SK-N-SH (cell line): ENCODE measurements at regions not wholly inside any gene's neighbourhood (a gene's known extent, or its start where the extent isn't known, plus 50 kb on each side); places are given as distances from the start of the nearest gene placed in this dataset.
A peak's percentile ranks its signal among the peaks of the same experiment; 100 is the strongest.

ENCODE experiments used
- CTCF ChIA-PET: fragments of 300-600, 350-600 bp; formaldehyde crosslinking; extraction: SDS; loops from one replicate; lab custom pipeline; 2021; lab: Yijun Ruan, JAX
- POLR2A ChIA-PET: fragments of 350-600 bp; sonication (Branson Sonifier 250); formaldehyde crosslinking; extraction: SDS; loops from one replicate; lab custom pipeline; 2020; ENCODE audit warnings: antibody characterized with exemption, inconsistent platforms; lab: Yijun Ruan, JAX
- DNase-seq: peaks from one replicate; pipeline ENCODE4 v3.0.0; 2012
- H2AFZ ChIP-seq: fragments of 200-600 bp; sonication (generic); 2 replicates; pipeline ENCODE4 v1.8.1; 2016; ENCODE audit warnings: antibody characterized with exemption, mild to moderate bottlenecking, low read depth
- H3F3A ChIP-seq: fragments of 200-600 bp; sonication (generic); replicated peaks from 2 replicates; pipeline ENCODE3; 2016; ENCODE audit warnings: antibody characterized with exemption, mild to moderate bottlenecking; ENCODE audit not compliant: insufficient read depth
- H3K27ac ChIP-seq, 2 experiments: fragments of 200-500 bp in 1 of 2; fragments of 200-600 bp in 1 of 2; sonication (Bioruptor generic) in 1 of 2; sonication (generic), shearing (Covaris generic) in 1 of 2; 2 replicates each; pipeline versions ENCODE4 v1.5.1 to v1.6.1; 2014 to 2016; ENCODE audit warnings: low read depth in 2 of 2, inconsistent platforms in 1 of 2, low read length in 1 of 2, mild to moderate bottlenecking in 1 of 2, mixed read lengths in 1 of 2
- H3K27me3 ChIP-seq: fragments of 200-600 bp; sonication (generic), shearing (Covaris generic); 2 replicates; pipeline ENCODE4 v1.6.1; 2016; ENCODE audit warnings: mixed run types; ENCODE audit not compliant: insufficient read depth
- H3K36me3 ChIP-seq, 2 experiments: fragments of 200-500 bp in 1 of 2; fragments of 200-600 bp in 1 of 2; sonication (Bioruptor generic) in 1 of 2; sonication (generic) in 1 of 2; replicated peaks in 1 of 2; 2 replicates each; pipeline versions ENCODE3 to v1.5.1; 2014 to 2016; ENCODE audit warnings: low read length in 1 of 2, mild to moderate bottlenecking in 1 of 2; ENCODE audit not compliant: insufficient read depth in 2 of 2, control insufficient read depth in 1 of 2
- H3K4me1 ChIP-seq, 2 experiments: fragments of 200-500 bp in 1 of 2; fragments of 200-600 bp in 1 of 2; sonication (Bioruptor generic) in 1 of 2; sonication (generic), shearing (Covaris generic) in 1 of 2; 2 replicates each; pipeline versions ENCODE4 v1.5.1 to v1.6.1; 2014 to 2016; ENCODE audit warnings: low read depth in 1 of 2, low read length in 1 of 2, mixed run types in 1 of 2; ENCODE audit not compliant: insufficient read depth in 2 of 2, control insufficient read depth in 1 of 2
- H3K4me2 ChIP-seq: fragments of 200-600 bp; sonication (generic), shearing (Covaris generic); 2 replicates; pipeline ENCODE4 v1.6.1; 2017; ENCODE audit warnings: mixed run types
- H3K4me3 ChIP-seq, 2 experiments: fragments of 200-500 bp in 1 of 2; fragments of 200-600 bp in 1 of 2; sonication (Bioruptor generic) in 1 of 2; sonication (generic), shearing (Covaris generic) in 1 of 2; 2 replicates each; pipeline versions ENCODE4 v1.5.1 to v1.8.1; 2014 to 2016; ENCODE audit warnings: low read depth in 2 of 2, inconsistent platforms in 1 of 2, low read length in 1 of 2, mild to moderate bottlenecking in 1 of 2, mixed read lengths in 1 of 2, moderate library complexity in 1 of 2
- H3K79me2 ChIP-seq: fragments of 200-600 bp; sonication (generic); 2 replicates; pipeline ENCODE4 v1.8.1; 2017; ENCODE audit warnings: mild to moderate bottlenecking; ENCODE audit not compliant: insufficient read depth
- H3K9ac ChIP-seq: fragments of 200-600 bp; sonication (generic); 2 replicates; pipeline ENCODE4 v1.6.1; 2017; ENCODE audit warnings: mixed run types
- H3K9me2 ChIP-seq: fragments of 200-600 bp; sonication (generic); 2 replicates; pipeline ENCODE4 v1.6.1; 2017; ENCODE audit warnings: mixed run types
- H3K9me3 ChIP-seq: fragments of 200-600 bp; sonication (generic); 2 replicates; pipeline ENCODE4 v1.6.1; 2017; ENCODE audit warnings: mixed run types, mild to moderate bottlenecking, moderate library complexity
- H4K20me1 ChIP-seq: fragments of 200-600 bp; sonication (generic); 2 replicates; pipeline ENCODE4 v1.6.1; 2017; ENCODE audit warnings: mild to moderate bottlenecking, mixed run types; ENCODE audit not compliant: insufficient read depth
- CHD2 ChIP-seq: fragments of 150-350 bp; IDR thresholded peaks from 2 replicates; pipeline ENCODE4 v1.6.1; 2018; ENCODE audit warnings: low read length; ENCODE audit not compliant: partially characterized antibody
- EZH2phosphoT487 ChIP-seq: fragments of 200-600 bp; sonication (generic); IDR thresholded peaks from 2 replicates; pipeline ENCODE4 v1.6.1; 2017; ENCODE audit warnings: low read depth, mixed run types, mild to moderate bottlenecking, antibody characterized with exemption, moderate library complexity, borderline replicate concordance
- GABPA ChIP-seq: IDR thresholded peaks from 2 replicates; pipeline ENCODE4 v1.4.0; 2012; ENCODE audit warnings: low read depth, mild to moderate bottlenecking
- GATA2 ChIP-seq: sonication (generic); formaldehyde crosslinking; IDR thresholded peaks from 2 replicates; pipeline ENCODE4 v1.5.0; 2020; ENCODE audit warnings: mild to moderate bottlenecking, missing genetic modification reagents
- NRF1 ChIP-seq: IDR thresholded peaks from 2 replicates; pipeline ENCODE4 v1.6.1; 2012; ENCODE audit warnings: low read depth, mild to moderate bottlenecking, low read length
- RCOR1 ChIP-seq: fragments of 150-350 bp; IDR thresholded peaks from 2 replicates; pipeline ENCODE4 v1.6.1; 2017; ENCODE audit warnings: antibody characterized with exemption, low read length
- REST ChIP-seq: IDR thresholded peaks from 2 replicates; pipeline ENCODE4 v1.6.1; 2012; ENCODE audit warnings: mild to moderate bottlenecking, low read depth, low read length, moderate library complexity
- TF ChIP-seq, protein P1 (sequence below): IDR thresholded peaks from 2 replicates; pipeline ENCODE4 v1.4.0; 2012; ENCODE audit warnings: low read depth
- TF ChIP-seq, protein P2 (sequence below): IDR thresholded peaks from 2 replicates; pipeline ENCODE4 v1.4.0; 2012; ENCODE audit warnings: low read depth, borderline replicate concordance

DNA sequence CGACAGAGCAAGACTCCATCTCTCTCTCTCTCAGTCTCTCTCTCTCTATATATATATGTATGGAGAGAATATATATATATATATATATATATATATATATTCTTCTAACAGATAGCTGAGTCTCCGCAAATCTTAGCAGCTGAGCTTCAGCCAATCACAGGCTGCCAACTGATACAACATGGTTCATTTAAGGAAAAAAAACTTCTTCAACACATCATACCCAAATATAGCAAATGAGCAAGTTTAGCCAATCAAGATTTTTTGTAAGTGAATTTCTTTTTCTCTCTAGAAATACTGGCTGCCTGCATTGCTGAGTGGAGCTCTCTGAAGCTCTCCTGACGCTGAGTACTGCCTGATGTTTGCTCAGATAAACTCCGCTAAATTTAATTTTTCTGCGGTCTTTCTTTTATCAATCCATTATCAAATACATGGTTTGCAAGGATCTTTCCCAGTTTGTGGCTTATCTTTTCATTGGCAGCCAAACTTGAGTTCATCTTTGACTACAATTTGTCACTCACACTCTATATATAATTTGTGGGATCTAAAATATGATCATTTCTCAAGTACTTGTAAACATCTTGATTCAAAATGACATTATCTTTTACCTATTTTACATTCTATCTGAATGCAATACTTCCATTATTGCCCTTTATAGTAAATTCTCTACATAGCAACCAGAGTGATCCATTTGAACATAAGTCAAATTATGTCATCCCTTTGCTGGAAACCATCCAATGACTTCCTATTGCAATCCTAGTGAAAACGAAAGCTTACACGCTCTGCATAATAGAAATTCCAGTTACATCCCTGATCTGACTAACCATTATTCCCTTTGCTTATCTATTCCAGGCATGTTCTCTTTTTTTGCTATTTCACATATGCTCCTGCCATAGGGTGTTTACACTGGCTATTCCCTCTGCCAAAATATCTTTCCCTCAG is 2131.7 kb downstream of the MRPL39 start (continued):
- TF ChIP-seq CHD2 (peak; percentile 60), GATA2 (peak; percentile 89)

- no peak overlapping the region for H3K4me3 ChIP-seq
- CTCF ChIA-PET, result no interaction called here
- TF ChIP-seq, protein P1, sequence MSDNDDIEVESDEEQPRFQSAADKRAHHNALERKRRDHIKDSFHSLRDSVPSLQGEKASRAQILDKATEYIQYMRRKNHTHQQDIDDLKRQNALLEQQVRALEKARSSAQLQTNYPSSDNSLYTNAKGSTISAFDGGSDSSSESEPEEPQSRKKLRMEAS, result no peak
- TF ChIP-seq REST (no peak), NRF1 (no peak), GABPA (no peak), RCOR1 (no peak), EZH2phosphoT487 (no peak)
- TF ChIP-seq, protein P2, sequence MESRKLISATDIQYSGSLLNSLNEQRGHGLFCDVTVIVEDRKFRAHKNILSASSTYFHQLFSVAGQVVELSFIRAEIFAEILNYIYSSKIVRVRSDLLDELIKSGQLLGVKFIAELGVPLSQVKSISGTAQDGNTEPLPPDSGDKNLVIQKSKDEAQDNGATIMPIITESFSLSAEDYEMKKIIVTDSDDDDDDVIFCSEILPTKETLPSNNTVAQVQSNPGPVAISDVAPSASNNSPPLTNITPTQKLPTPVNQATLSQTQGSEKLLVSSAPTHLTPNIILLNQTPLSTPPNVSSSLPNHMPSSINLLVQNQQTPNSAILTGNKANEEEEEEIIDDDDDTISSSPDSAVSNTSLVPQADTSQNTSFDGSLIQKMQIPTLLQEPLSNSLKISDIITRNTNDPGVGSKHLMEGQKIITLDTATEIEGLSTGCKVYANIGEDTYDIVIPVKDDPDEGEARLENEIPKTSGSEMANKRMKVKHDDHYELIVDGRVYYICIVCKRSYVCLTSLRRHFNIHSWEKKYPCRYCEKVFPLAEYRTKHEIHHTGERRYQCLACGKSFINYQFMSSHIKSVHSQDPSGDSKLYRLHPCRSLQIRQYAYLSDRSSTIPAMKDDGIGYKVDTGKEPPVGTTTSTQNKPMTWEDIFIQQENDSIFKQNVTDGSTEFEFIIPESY, result no peak
- TF ChIP-seq, all 33 proteins: peak for 0
- Histone ChIP-seq H3K27ac (no peak overlapping the region), H3K9me3 (no peaks in the 10 kb centered on the region), H3K79me2 (no peaks in the 10 kb centered on the region), H3K4me1 (peaks cover 0 to 4% of the 10 kb centered on the region in 2 experiments; a peak in 2 of 4 replicates), H3K4me2 (no peak overlapping the region), H3K9me2 (no peaks in the 10 kb centered on the region), H2AFZ (no peak overlapping the region), H3K36me3 (no peaks in the 10 kb centered on the region), H3F3A (no peaks in the 10 kb centered on the region), H3K9ac (no peak overlapping the region), H3K27me3 (no peaks in the 10 kb centered on the region), H4K20me1 (no peaks in the 10 kb centered on the region)
- DNase-seq, result no peak
- POLR2A ChIA-PET, result no interaction called here
Measured at GRCh38 chr21:23471877-23472276, 2135.4 kb downstream of the MRPL39 start.
